ENCODE measurements at regions not wholly inside any gene's neighbourhood (a gene's known extent, or its start where the extent isn't known, plus 50 kb on each side); places are given as distances from the start of the nearest gene placed in this dataset.

DNA sequence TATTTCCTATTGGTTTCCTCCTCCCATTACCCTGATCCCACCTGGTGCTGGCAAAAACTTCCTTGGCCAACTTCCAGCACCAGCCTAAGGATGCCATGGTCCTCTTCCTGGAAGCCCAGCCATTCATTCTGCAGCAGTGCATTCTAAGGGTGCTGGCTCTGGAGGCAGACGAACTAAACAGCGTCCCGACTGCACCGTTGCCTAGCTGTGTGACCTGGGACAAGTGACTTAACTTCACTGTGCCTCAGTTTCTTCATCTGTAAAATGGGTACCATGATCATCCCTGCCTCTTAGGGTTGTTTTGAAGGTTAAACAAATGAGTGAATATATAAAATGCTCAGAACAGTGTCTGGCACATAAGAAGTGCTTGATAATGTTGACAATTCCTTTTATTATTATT is 120.9 kb upstream of the ZNF217 start:
- H3K36me3 ChIP-seq (ENCODE audit: control insufficient read depth, insufficient read depth, low read length) = no peaks in the 10 kb centered on the region
- no peaks in the 10 kb centered on the region for H3K4me1 ChIP-seq (ENCODE audit: control insufficient read depth, insufficient read depth, low read length)
- no peaks in the 10 kb centered on the region for H3K27me3 ChIP-seq (ENCODE audit: control insufficient read depth, insufficient read depth, low read length)
- H3K4me3 ChIP-seq (ENCODE audit: low read length) = no peak overlapping the region
- no peak overlapping the region for H3K9ac ChIP-seq (ENCODE audit: low read length)
- no peaks in the 10 kb centered on the region for H3K9me3 ChIP-seq (ENCODE audit: control insufficient read depth, low read length)

DNA sequence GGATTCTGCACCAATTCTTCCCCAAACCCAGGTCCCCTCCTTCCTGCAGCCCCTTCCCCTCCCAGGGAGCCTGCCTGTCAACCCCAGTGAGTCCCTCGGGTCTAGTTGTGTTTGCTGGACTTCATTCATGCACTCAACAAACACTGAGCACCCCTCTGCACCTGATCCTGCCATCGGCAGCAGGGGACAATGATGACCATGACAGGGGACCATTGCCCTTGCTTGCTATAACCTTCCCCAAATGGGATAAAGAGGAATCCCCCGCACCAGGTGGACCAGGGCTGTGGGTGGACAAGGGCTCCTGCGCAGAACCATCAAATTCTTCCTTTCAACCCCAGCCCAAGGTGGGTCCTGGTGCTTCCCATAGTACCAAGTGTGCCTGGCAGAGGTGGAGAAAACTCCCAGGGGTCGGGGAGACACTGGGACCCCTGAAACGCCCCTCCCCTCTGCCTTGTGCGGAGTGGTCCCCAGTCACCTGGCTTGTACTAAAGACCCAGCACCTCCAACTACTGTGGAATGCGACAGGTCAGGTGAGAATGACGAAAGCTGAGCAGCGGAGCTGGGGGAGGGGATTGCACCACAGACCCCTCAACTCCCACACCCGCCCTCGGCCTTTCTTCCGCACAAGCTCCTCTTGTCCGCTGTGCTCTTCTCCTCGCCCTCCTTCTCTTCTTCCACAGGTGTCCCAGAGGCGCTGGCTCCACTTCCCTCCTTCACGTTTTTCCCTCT is 119.9 kb upstream of the ZNF217 start:
- H3K9ac ChIP-seq (ENCODE audit: low read length) = no peak overlapping the region
- H3K4me1 ChIP-seq (ENCODE audit: control insufficient read depth, insufficient read depth, low read length) = no peaks in the 10 kb centered on the region
- H3K27me3 ChIP-seq (ENCODE audit: control insufficient read depth, insufficient read depth, low read length) = no peaks in the 10 kb centered on the region
- H3K9me3 ChIP-seq (ENCODE audit: control insufficient read depth, low read length) = no peaks in the 10 kb centered on the region
- H3K4me3 ChIP-seq (ENCODE audit: low read length) = no peak overlapping the region
- H3K36me3 ChIP-seq (ENCODE audit: control insufficient read depth, insufficient read depth, low read length) = no peaks in the 10 kb centered on the region

DNA sequence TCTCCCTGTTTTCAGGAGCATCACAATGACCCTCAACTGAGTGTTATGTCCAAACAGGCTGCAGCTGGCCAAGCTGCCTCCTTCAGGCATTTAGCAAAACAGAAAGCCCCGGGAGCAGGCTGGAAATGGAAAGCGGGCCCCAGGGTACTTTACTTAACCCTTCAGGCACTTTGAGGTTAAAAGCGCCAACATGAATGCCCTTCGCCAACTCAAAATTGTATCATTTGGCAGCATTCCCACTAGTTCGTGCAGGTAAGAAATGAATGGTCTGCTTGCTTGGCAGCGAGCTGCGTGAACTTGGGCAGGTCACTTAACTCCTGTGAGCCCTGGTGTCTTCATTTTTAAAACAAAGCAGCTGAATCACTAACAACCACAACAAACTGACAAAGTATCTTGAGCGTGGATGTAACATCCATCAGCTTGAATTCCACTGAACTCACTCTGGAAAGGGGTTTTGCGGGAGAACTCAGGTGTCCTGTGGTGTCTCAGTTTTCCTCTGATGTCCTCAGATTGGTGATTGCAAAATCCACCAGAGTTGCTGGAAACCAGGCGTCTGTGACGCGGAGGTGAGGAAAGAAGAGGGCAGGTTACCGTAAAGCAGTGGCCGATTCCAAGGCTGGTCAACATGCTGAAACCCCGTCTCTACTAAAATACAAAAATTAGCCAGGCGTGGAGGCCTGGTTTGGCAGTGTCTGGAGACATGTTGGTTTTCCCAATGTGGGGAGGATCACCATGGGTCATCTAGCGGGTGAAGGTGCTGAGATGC is 118.8 kb upstream of the ZNF217 start:
- Histone ChIP-seq H3K9ac (ENCODE audit: low read length) (no peak overlapping the region), H3K9me3 (ENCODE audit: control insufficient read depth, low read length) (no peaks in the 10 kb centered on the region), H3K4me3 (ENCODE audit: low read length) (no peak overlapping the region), H3K36me3 (ENCODE audit: control insufficient read depth, insufficient read depth, low read length) (no peaks in the 10 kb centered on the region), H3K4me1 (ENCODE audit: control insufficient read depth, insufficient read depth, low read length) (no peaks in the 10 kb centered on the region), H3K27me3 (ENCODE audit: control insufficient read depth, insufficient read depth, low read length) (no peaks in the 10 kb centered on the region)

DNA sequence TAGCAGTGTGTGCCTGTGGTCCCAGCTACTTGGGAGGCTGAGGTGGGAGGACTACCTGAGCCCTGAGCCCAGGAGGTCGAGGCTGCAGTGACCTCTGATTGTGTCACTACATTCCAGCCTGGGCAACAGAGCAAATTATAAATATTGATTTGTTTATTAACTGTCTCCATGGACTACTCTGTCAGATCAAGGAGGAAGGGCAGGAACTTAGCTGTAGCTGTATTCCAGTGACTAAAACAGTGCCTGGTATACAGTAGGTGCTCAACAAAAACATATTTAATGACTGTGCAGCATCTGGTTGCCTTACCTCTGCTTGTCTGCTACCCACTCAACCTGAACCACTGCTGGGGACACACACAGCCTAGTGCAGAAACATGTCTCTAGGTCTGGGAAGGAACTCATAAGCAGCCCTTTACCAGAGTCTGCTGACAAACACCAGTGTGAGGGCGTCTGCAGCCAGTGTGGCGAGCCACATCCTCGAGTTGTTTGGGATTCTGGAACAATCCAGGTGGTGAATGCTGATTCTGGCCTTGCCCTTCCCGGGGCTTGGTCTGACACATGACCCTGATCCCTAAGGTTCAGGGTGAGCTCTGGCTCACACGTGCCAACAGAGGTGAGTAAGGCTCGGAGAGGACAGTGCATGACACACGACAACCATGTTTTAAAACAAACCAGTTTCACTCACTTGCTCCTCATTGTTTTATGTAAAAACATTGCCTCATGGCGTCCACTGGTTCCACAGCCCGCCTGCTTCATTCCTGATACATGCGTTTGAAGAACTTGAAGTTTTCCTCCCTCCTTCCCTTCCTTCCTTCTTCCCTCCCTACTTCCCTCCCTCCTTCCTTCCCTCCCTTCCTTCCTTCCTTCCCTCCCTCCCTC is 117.9 kb upstream of the ZNF217 start:
- H3K4me1 ChIP-seq (ENCODE audit: control insufficient read depth, insufficient read depth, low read length) = no peaks in the 10 kb centered on the region
- no peaks in the 10 kb centered on the region for H3K36me3 ChIP-seq (ENCODE audit: control insufficient read depth, insufficient read depth, low read length)
- no peaks in the 10 kb centered on the region for H3K9me3 ChIP-seq (ENCODE audit: control insufficient read depth, low read length)
- H3K4me3 ChIP-seq (ENCODE audit: low read length) = no peak overlapping the region
- no peak overlapping the region for H3K9ac ChIP-seq (ENCODE audit: low read length)
- H3K27me3 ChIP-seq (ENCODE audit: control insufficient read depth, insufficient read depth, low read length) = no peaks in the 10 kb centered on the region

DNA sequence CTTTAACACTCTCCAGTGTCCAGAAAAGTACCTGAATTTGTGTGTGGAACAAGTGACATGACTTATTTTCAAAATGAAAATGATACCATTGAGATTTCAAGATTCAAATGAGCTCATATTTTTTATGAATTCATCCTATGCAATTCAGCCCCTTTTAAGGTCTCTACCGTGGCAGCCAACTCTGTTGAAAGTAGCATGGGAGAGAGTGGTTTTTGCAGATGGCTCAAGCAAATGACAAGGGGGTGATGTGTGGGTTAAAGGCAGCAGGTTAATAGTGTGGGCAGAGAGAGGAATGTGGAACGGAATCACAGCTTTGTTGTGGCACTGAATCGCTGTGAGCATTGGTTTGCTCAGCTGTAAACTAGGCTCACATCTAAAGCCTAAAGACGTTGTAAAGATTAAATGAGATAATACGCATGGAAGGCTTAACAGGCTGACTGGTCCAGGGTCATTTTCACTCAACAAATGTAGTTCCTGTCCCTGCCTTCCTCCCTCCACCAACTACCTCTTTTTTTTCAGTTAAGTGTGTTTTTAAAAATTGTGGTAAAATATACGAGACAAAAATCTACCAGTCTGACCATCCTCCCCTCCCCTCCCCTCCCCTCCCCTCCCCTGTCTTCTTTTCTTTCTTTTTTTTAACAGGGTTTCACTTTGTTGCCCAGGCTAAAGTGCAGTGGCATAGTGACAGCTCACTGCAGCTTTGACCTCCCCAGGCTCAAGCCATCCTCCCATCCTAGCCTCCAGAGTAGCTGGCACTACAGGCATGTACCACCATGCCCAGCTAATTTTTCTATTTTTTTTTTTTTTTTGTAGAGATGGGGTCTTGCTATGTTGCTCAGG is 114.7 kb upstream of the ZNF217 start:
- Histone ChIP-seq H3K4me1 (ENCODE audit: control insufficient read depth, insufficient read depth, low read length) (no peaks in the 10 kb centered on the region), H3K9ac (ENCODE audit: low read length) (no peak overlapping the region), H3K27me3 (ENCODE audit: control insufficient read depth, insufficient read depth, low read length) (no peaks in the 10 kb centered on the region), H3K36me3 (ENCODE audit: control insufficient read depth, insufficient read depth, low read length) (no peaks in the 10 kb centered on the region), H3K4me3 (ENCODE audit: low read length) (no peak overlapping the region), H3K9me3 (ENCODE audit: control insufficient read depth, low read length) (no peaks in the 10 kb centered on the region)

DNA sequence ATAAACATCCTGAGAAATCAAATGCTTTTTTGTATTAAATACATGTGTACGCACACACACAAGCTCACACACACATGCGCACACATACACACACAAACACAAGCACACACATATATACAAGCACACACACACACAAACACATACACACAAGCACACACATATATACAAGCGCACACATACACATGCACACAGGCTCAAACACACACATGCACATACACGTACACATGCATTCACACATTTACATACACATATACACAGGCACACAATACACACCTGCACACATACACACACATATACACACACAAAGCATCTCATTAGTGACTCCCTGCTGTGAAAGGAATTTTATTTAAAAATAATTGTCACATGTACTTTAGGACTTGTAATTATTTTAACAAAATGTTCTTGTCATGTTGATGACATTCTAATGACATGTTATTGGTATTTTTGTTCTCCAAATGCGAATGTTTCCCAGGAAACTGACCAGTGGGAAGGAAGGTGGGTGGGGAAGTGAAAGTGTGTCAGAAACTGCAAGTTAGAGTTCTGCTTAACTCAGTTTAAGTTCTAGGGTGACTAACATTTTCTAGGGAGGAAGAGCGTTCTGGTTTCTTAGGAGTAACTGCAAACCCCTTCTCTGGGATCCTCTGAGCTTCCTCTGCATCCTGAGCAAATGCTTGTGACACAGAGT is 113.9 kb upstream of the ZNF217 start:
- H3K4me3 ChIP-seq (ENCODE audit: low read length) = no peak overlapping the region
- H3K36me3 ChIP-seq (ENCODE audit: control insufficient read depth, insufficient read depth, low read length) = no peaks in the 10 kb centered on the region
- no peaks in the 10 kb centered on the region for H3K4me1 ChIP-seq (ENCODE audit: control insufficient read depth, insufficient read depth, low read length)
- no peak overlapping the region for H3K9ac ChIP-seq (ENCODE audit: low read length)
- H3K27me3 ChIP-seq (ENCODE audit: control insufficient read depth, insufficient read depth, low read length) = no peaks in the 10 kb centered on the region
- H3K9me3 ChIP-seq (ENCODE audit: control insufficient read depth, low read length) = no peaks in the 10 kb centered on the region

DNA sequence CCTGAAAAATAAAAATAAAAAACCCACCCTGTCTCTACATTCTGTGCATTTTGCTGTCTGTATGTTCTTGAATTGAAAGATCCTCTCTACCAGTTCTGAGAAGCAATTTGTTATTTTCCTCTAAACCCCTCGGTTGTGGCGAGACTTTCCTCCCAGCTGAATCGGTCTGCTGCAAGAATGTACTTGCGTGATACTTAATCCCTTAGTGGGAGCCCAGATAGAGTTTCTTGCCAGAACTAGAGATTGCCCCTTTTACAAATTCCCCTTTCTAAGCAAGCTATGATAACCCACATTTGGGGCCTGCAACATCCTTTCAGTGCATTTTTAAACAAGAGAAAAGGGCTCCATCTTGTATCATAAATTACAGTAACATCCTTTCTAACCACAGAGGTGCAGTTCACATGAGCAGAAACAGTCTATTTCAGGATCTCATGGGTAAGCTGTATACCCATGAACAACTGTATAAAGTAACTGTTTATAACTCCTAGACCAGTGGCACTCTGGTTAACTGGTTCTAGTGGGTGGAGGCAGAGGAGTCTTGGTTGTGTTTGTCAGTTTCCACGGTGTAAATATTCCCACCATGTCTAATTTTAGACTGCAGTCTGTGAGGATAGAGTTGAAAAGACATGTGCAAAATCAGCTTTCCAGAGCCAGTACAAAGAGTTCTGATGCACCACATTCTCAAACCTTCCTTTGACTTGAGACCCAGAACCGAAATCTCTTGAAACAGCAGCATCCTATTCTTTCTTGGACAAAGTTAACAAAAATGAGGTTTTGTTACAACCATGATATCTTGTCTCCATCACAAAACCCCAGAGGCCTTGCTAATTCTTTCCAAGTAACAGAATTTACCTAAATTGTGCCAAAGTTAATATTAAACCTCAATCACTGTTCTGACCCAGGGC is 113.1 kb upstream of the ZNF217 start:
- Histone ChIP-seq H3K4me1 (ENCODE audit: control insufficient read depth, insufficient read depth, low read length) (no peaks in the 10 kb centered on the region), H3K27me3 (ENCODE audit: control insufficient read depth, insufficient read depth, low read length) (no peaks in the 10 kb centered on the region), H3K4me3 (ENCODE audit: low read length) (no peak overlapping the region), H3K9me3 (ENCODE audit: control insufficient read depth, low read length) (no peaks in the 10 kb centered on the region), H3K9ac (ENCODE audit: low read length) (no peak overlapping the region), H3K36me3 (ENCODE audit: control insufficient read depth, insufficient read depth, low read length) (no peaks in the 10 kb centered on the region)

DNA sequence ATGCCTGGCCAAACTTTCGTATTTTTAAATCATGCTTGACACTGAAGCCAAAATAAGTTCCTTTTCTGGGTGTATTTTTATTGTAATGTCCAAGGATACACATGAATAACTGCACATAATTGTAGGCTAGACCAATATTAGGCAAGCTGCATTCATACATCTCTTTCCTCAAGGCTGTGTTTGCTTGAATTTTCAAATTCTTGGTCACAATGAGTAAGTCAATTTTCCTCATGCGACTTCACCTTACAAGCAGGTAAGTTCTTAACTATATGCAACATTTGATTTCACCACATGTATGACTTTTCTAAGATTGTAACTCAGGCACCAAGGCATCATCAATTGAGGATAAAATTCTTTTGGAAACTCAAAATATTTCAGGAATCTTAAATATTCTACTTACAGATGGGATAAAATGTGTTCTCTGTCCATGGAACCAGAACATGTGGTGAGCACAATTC is 112.4 kb upstream of the ZNF217 start:
- no peaks in the 10 kb centered on the region for H3K9me3 ChIP-seq (ENCODE audit: control insufficient read depth, low read length)
- no peaks in the 10 kb centered on the region for H3K27me3 ChIP-seq (ENCODE audit: control insufficient read depth, insufficient read depth, low read length)
- no peaks in the 10 kb centered on the region for H3K36me3 ChIP-seq (ENCODE audit: control insufficient read depth, insufficient read depth, low read length)
- no peak overlapping the region for H3K4me3 ChIP-seq (ENCODE audit: low read length)
- H3K9ac ChIP-seq (ENCODE audit: low read length) = no peak overlapping the region
- H3K4me1 ChIP-seq (ENCODE audit: control insufficient read depth, insufficient read depth, low read length) = no peaks in the 10 kb centered on the region

DNA sequence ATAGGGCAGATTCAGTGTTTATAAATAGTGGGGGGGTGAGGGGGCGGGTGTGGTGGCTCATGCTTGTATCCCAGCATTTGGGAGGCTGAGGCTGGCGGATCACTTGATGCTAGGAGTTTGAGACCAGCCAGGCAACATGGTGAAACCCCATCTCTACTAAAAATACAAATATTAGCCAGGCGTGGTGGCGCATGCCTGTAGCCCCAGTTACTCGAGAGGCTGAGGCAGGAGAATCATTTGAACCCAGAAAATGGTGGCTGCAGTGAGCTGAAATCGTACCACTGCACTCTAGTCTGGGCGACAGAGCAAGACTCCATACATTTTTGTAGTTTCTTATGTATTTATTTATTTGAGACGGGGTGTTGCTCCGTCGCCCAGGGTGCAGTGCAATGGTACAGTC is 109.0 kb upstream of the ZNF217 start:
- Histone ChIP-seq H3K4me3 (ENCODE audit: low read length) (no peak overlapping the region), H3K9me3 (ENCODE audit: control insufficient read depth, low read length) (no peaks in the 10 kb centered on the region), H3K4me1 (ENCODE audit: control insufficient read depth, insufficient read depth, low read length) (no peaks in the 10 kb centered on the region), H3K36me3 (ENCODE audit: control insufficient read depth, insufficient read depth, low read length) (no peaks in the 10 kb centered on the region), H3K9ac (ENCODE audit: low read length) (no peak overlapping the region), H3K27me3 (ENCODE audit: control insufficient read depth, insufficient read depth, low read length) (no peaks in the 10 kb centered on the region)

DNA sequence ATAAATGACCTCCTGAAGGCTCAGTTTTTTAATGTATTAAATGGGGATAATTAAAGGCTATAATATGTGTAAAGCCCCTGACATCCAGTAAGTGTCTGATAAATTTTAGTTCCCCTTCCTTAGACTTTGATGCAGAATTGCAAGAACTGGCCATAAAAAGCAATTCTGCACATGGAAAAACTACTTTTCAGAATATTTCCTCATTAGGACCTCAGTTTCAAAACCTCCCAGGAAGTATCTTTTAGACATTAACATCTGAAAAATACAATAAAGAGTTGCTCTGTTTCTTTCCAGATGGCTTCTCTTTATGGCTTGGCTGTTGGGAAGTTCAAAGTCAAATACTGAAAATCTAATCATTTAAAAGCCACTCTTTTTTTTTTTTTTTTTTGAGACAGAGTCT is 106.3 kb upstream of the ZNF217 start:
- Histone ChIP-seq H3K27me3 (ENCODE audit: control insufficient read depth, insufficient read depth, low read length) (no peaks in the 10 kb centered on the region), H3K4me3 (ENCODE audit: low read length) (no peak overlapping the region), H3K4me1 (ENCODE audit: control insufficient read depth, insufficient read depth, low read length) (peaks cover 3% of the 10 kb centered on the region), H3K9me3 (ENCODE audit: control insufficient read depth, low read length) (no peaks in the 10 kb centered on the region), H3K36me3 (ENCODE audit: control insufficient read depth, insufficient read depth, low read length) (no peaks in the 10 kb centered on the region), H3K9ac (ENCODE audit: low read length) (no peak overlapping the region)
